MV-4-11 (cell line): ENCODE measurements at regions not wholly inside any gene's neighbourhood (a gene's known extent, or its start where the extent isn't known, plus 50 kb on each side); places are given as distances from the start of the nearest gene placed in this dataset.

Experiments used
- DNase-seq: peaks from one replicate; lab custom pipeline; 2025; lab: John Stamatoyannopoulos, UW

GRCh38 chr12:92650228-92650822 lies 52.5 kb upstream of the PLEKHG7 start:
- no peak for DNase-seq

- DNase-seq: peak; percentile 63
Observed at GRCh38 chr12:92649511-92650227, 53.1 kb upstream of the PLEKHG7 start.

GRCh38 chr12:92648242-92649031 lies 54.4 kb upstream of the PLEKHG7 start:
- DNase-seq: no peak

DNA sequence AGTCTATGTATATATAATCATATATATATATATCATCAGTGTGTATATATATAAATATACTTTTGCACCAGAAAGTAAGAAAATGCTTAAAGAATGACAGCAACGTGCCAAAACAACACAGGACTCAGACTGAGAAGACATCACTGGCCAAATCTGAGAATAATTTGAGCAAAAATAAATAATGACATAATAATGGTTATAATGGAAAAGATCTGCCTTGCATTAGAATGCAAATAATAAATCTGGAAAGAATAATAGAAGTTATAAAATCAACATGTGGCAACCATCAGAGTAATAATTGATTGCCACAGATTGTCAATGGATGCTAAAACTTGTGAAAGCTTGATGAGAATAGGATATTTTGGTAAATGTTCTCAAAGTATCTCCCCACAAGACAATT lies 61.5 kb upstream of the PLEKHG7 start:
- DNase-seq: no peak

DNA sequence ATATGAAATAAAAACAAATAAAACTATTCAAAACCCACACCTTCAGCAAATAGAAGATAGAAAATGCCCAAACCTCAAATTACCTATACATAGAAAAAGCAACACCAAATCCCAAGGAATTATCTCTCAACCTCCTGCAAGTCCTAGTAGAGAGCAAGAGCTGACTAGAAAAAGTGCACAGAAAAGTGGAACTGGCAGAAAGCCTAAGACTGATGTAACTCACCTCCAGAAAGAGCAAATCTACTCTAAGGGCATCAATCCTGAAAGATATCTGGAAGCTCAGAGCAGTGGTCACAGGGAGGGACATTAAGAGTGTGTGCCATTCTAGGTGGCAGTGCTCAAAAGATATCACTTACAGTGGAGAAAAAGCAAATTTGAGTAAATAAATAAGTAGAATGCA lies 62.1 kb upstream of the PLEKHG7 start:
- no peak for DNase-seq

GRCh38 chr12:92639017-92639416 lies 63.8 kb upstream of the PLEKHG7 start:
- no peak for DNase-seq

- DNase-seq: no peak
Observed at GRCh38 chr12:92634730-92635129, 68.1 kb upstream of the PLEKHG7 start.

DNA sequence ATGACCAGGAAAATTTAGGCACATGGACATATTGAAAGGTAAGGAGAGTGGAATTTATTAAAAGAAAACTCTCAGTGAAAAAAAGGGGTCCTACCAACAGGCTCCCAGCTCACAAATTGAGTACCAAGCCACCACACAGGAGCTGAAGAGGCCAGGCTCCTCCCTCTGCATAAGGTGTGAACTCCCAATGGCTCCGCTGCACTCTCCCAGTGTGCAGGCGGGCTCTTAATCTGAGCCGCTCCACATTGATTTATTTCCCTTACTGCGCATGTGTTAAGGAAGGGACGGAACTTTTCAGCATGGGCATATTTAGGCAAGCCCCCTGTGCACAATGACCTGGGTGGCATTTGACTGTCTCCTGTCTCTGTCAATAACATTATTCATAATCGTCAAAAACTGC lies 68.6 kb upstream of the PLEKHG7 start:
- DNase-seq: no peak

DNA sequence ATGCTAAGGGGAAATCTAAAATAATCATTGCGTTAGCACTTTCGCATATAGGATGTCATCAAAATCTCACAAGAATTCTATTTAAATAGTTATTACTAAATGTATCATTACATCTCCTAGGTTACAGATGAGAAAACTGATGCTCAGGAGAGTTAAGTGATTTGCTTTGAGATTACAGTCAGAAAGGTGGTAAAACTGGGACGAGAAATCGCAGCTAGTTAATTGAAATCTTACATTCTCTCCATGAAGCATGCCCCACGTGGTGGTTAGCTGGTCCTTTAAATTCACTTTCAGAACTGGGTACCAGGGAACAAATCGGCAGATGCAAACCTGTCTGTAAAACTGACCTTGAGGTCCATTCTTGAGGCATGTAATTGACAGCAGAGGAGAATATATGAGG lies 71.8 kb upstream of the PLEKHG7 start:
- no peak for DNase-seq

DNA sequence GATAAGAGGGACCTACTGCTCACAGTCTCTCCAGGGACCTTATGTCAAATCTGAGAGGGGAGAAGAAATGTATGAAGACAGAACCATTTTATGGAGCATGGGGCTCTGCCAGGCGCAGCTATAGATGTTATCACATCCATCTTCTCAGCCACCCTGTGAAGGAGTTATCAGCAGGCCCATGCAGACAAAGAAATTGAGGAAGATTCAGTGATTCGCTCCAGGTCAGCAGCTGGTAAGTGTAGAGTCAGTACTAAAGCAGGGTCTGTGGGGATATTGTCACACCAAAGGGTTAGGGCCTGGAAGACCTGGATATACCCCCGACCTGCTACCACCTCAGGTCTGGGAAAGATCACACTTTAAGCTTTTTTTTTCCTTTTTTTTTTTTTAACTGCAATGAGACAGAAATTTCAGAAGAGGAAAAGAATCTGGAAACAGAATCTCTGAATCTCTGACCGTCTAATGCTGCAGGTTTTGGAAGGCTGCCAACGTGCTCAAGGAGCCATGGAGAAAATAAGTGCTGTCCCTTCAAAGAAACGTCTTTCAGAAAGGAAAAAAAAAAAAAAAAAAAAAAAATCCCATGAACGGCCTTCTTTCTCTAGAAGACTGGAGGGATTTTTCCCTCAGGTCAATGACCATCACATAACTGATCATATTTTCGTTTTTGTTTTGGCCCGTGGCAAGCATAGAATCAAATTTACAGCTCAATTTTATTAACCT lies 73.3 kb upstream of the PLEKHG7 start:
- no peak for DNase-seq

GRCh38 chr12:92628476-92628875 lies 74.3 kb upstream of the PLEKHG7 start:
- DNase-seq: no peak

DNA sequence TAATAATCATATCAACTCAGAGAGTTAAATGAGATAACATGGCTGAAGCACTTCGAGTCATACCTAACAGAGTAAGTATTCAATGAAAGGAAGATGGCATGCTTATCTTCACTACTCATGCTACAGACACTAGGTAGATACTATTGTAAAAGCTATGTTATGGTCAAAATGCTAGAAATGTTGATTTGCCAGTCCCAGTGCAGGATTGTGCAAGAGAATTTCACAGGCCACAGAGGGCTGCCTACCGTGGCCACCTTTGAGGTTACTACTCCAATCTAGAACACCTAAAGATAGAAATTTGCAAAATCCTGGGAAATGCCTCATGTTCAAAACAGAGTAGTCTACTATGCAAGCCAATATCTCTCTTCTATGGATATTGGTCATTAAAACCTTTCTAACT lies 75.3 kb upstream of the PLEKHG7 start:
- DNase-seq: no peak

DNA sequence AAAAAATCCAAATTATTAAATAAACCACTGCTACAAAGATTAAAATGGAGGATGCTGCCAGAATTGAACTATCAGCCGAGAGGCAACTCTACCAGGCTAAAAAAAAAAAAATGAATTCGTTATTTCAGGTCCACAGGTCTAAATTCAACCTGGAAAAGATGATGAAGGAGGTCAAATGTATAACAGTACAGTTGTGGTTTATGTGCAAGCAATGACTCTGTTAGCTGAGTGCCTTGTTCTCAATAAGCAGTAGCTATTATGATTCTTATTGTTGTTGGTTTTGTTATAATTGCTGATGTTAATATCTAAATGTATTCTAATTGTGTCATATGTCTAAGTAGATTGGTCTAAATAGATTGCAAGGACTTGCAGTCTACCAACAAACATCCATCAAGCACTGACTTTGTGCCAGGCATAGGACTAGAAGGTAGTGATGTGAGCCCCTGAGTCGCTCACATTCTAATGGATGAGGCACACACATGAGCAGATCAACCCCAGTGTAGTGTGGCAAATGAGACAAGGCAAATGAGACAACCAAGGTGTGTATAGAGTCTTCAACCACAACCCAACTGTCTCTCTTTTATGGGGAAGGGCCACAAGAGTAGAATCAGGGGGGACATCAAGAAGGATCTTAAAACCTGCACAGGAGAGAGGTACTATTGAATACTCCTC lies 77.0 kb upstream of the PLEKHG7 start:
- no peak for DNase-seq

DNA sequence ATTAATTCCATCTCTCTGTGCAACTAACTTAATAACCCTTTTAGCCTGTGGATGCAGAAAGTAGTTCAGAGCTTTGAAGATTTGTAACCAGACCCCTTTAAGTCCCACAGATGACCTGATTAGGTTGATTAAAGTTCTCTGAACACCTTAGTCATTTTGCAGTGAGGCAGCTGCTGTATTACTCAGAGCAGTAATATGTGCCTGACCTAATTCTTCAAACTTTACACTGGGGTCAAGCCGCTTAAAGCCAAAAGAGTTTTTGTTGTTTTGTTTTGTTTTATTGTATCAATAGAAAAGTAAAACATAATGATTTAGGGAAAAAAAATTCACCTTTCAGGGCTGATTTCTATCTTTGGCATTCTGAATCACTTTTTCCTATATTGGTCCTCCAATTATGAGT lies 78.6 kb upstream of the PLEKHG7 start:
- DNase-seq: no peak

GRCh38 chr12:92623386-92623785 lies 79.4 kb upstream of the PLEKHG7 start:
- DNase-seq: no peak

GRCh38 chr12:92621833-92622232 lies 81.0 kb upstream of the PLEKHG7 start:
- DNase-seq: no peak

DNA sequence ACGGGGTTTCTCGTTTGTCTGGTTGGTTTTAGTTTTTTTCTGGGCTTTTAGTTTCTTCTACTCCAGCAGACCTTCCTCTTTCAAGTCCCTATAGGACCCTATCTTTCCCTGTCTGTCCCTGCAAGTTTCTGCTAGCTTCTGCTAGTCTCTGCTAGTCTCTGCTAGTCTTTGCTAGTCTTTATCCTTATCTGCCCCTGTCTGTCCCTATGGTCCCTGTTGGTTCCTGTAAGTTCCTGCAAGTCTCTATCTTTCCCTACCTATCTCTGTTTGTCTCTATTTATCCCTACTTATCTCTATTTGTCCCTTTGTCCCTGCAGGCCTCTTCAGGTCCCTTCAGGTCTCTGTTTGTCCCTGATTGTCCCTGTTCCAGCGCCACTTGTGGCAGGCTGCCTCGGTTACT lies 81.5 kb upstream of the PLEKHG7 start:
- no peak for DNase-seq

DNA sequence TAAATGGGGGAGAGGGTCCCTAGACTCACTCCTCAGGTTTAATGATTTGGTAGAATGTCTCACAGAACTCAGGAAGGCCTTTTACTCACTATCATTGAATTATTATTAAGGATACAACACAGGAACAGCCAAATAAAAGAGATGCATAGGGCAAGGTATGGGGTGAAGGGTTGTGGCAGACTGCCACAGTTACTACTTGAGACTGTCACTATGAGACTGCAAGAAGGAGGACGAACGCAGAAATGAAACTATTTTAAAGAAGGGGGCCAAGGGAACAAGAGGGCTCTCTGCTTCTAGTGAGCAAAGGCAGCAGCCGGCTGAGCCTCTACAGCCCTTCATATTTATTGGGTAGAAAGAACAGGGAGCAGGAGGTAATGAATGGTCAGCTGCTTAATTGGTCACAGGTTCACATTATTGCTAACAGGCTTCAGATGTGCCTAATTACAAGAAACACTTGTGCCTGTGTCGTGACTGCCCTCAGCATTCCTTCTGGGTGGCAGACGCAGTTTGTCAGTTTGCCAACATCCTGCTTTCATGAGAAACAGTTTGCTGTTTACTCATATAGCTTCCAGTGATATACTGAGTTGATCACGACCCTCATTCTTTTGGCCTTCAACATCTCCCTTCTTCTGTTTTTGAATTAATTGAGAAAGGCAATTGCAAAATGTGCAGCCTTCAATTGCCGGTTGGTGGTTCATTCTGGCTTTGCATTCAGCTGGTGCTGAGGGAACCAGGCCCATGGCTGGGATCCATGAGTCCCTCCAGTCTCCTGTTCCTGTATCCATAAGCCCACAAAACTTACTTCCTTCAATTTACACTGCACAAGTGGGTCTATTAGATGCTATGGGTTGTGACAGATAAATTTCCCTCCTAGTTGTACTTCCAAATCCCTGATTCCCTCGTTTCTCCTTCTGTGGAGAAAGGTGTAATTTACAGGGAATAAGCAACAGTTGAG lies 82.8 kb upstream of the PLEKHG7 start:
- peak; percentile 27 for DNase-seq

DNA sequence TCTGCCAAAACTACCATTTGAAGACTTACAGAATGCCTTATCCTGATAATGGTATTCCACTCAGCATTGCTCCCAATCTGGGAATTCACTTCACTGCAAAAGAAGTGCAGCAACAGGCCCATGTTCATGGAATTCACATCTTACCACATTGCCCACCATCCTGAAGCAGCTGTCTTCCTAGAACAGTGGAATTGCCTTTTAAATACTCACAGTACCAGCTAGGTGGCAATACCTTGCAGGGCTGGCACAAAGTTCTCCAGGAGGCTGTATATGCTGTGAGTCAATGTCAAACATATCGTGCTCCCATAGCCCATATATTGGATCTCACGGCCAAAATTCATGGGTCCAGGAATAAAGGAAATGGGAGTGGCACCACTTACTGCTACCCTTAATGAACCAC lies 83.8 kb upstream of the PLEKHG7 start:
- DNase-seq: no peak

DNA sequence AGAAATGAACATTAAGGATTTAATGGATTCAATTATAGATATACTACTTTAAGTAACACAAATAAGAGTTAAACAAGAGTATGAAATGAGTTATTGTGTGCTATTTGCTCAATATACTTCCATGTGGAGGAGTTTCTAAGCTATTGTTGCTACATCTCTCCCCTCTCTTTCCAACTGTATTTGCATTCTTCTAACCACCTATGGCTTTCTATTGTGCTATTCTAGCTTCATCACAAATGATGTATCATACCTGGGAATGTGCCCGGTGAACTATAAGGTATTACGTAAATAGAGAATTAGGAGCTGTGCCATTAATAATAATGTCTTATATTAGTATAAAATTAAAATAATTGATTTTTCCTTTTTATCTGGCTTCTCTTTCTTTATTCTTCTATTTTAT lies 87.1 kb upstream of the PLEKHG7 start:
- no peak for DNase-seq

DNA sequence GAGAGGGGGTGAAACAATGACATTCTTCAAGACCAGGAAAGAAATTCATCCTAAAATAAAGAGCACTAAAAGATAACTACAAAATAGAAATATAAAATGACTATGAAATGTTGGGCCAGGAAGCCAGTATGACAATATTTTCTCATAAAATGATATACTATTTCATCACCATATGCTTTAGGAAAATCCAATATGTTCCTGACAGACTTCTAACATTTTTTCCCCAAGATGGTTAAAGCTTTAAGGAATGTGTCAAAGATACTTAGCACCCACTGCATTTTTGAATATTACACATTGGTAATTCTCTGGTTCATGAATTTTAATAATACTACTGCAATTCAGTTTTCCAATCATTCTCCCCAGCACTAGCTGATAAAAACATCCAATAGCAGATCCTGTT lies 87.7 kb upstream of the PLEKHG7 start:
- DNase-seq: no peak
